Lung (tissue), 11 donors: ENCODE measurements at regions not wholly inside any gene's neighbourhood (a gene's known extent, or its start where the extent isn't known, plus 50 kb on each side); places are given as distances from the start of the nearest gene placed in this dataset.

Experiments
- ATAC-seq: fragments of 200-7000 bp; cut with Tn5 transposase; one replicate; pipeline ENCODE4 v1.9.1; 2020; ENCODE audit warnings: moderate number of reproducible peaks; ENCODE audit not compliant: insufficient read depth, low FRiP score
- DNase-seq, 3 donors: peaks; one replicate each; pipeline ENCODE4 v3.0.0-alpha.2; 2013 to 2017
- H3K27ac ChIP-seq, 2 donors: one replicate each; pipeline ENCODE4 v1.5.1; 2013; ENCODE audit warnings: mild to moderate bottlenecking in 2 of 2, moderate library complexity in 2 of 2, control low read depth in 1 of 2, inconsistent platforms in 1 of 2, low read depth in 1 of 2, low read length in 1 of 2
- H3K27me3 ChIP-seq, 3 donors: one replicate each; pipeline ENCODE4 v1.5.1; 2013; ENCODE audit warnings: low read length in 2 of 3; ENCODE audit not compliant: control insufficient read depth in 3 of 3, insufficient read depth in 3 of 3
- H3K36me3 ChIP-seq, 4 donors: one replicate each; pipeline ENCODE4 v1.5.1; 2013; ENCODE audit warnings: low read length in 4 of 4, mild to moderate bottlenecking in 1 of 4, moderate library complexity in 1 of 4; ENCODE audit not compliant: control insufficient read depth in 4 of 4, insufficient read depth in 4 of 4
- H3K4me1 ChIP-seq, 5 donors: one replicate each; pipeline ENCODE4 v1.5.1; 2013; ENCODE audit warnings: low read length in 5 of 5, mild to moderate bottlenecking in 2 of 5, moderate library complexity in 1 of 5; ENCODE audit not compliant: control insufficient read depth in 5 of 5, insufficient read depth in 5 of 5
- H3K4me3 ChIP-seq: one replicate; pipeline ENCODE4 v1.5.1; 2013; ENCODE audit warnings: mild to moderate bottlenecking, control low read depth, moderate library complexity
- H3K9ac ChIP-seq, 2 donors: one replicate each; pipeline ENCODE4 v1.5.1; 2013; ENCODE audit warnings: low read length in 2 of 2, control low read depth in 1 of 2; ENCODE audit not compliant: insufficient read depth in 1 of 2
- H3K9me3 ChIP-seq, 4 donors: one replicate each; pipeline ENCODE4 v1.5.1; 2013; ENCODE audit warnings: low read length in 3 of 4, mild to moderate bottlenecking in 1 of 4, moderate library complexity in 1 of 4; ENCODE audit not compliant: control insufficient read depth in 4 of 4, insufficient read depth in 3 of 4
- WGBS, 2 donors: extraction: QIAGEN DNeasy Blood & Tissue Kit; methylation state at CpG; one replicate each; pipeline ENCODE4 v1.1.7; 2013; 5-methylcytosine and 5-hydroxymethylcytosine counted together
- TF ChIP-seq, protein P1 (sequence below): IDR thresholded peaks from 2 replicates; pipeline ENCODE4 v1.5.1; 2012; ENCODE audit warnings: mild to moderate bottlenecking; ENCODE audit errors: control extremely low read depth, extremely low read depth
- donor health status: control.
- donor health status: control.
- donor health status: Bipolar disorder and iron deficiency.
- donor health status: healthy.
- donor health status: DM: yes; HTN: yes; CAD: no.

DNA sequence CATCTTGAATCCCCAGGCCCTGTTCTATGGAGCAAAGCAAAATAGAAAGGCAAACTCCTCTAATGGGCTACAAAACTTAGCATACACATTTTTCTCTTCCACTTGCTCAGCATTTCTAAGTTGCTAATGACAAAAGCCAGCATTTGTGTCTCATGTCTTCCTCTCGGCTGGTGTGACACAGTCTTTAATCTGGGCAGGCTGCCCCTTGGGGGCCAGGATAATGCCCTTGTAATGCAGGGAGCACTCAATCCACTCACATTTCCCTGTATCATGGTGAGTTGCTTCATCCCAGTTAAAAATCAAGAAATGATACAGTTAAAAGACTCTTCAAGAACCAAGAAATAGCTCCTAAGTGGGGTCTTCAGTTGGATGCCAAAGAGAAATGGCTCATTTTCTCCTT lies 109.1 kb upstream of the FBXO11 start:
- Histone ChIP-seq H3K27me3 (no peaks in the 10 kb centered on the region), H3K27ac (no peak overlapping the region), H3K4me1 (no peaks in the 10 kb centered on the region), H3K9ac (no peak overlapping the region), H3K36me3 (no peaks in the 10 kb centered on the region), H3K9me3 (peaks cover 0 to 5% (median 0%) of the 10 kb centered on the region in 4 donors), H3K4me3 (no peak overlapping the region)
- DNase-seq (peak; percentile 28 to 54 (median 31)), ATAC-seq (no peak)
- TF ChIP-seq, protein P1, sequence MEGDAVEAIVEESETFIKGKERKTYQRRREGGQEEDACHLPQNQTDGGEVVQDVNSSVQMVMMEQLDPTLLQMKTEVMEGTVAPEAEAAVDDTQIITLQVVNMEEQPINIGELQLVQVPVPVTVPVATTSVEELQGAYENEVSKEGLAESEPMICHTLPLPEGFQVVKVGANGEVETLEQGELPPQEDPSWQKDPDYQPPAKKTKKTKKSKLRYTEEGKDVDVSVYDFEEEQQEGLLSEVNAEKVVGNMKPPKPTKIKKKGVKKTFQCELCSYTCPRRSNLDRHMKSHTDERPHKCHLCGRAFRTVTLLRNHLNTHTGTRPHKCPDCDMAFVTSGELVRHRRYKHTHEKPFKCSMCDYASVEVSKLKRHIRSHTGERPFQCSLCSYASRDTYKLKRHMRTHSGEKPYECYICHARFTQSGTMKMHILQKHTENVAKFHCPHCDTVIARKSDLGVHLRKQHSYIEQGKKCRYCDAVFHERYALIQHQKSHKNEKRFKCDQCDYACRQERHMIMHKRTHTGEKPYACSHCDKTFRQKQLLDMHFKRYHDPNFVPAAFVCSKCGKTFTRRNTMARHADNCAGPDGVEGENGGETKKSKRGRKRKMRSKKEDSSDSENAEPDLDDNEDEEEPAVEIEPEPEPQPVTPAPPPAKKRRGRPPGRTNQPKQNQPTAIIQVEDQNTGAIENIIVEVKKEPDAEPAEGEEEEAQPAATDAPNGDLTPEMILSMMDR = no peak
- WGBS, 2 donors = 47 to 67% methylated on average over 1 of the region's 1 CpG

DNA sequence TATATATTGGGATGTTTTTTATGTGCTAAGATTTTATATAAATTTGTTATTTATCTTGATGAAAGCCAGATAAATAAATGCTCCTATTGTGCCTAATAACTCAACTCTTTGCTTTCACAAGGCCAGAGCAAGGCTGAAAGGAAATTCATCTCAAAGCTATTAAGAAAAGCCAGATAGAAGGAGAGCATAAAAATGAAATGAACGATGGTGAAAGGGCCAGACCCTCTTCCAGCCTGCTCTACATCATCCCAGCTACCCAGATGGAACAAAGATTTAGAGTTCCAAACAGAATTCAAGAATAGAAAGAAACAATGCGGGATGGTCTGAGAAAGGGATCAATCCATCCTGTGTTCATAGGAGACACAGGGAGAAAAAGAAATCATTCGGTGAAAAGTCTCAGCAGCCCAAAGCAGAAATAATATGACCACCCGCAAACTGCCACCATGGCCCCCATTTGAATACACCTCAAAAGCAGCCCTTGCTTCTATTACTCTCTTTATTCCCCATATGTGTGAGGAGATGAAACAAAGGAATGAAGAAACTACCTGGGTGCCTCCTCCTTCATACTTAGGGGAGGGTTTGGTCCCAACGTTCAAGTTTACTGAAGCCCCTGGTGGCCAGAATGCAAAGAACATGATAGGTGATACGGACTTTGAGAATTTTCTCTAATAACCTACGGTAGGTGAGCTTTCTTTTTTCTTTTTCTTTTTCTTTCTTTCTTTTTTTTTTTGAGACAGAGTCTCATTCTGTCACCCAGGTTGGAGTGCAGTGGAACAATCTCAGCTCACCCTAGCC lies 110.1 kb upstream of the FBXO11 start:
- TF ChIP-seq, protein P1 = no peak
- Histone ChIP-seq H3K9ac (no peak overlapping the region), H3K27me3 (no peaks in the 10 kb centered on the region), H3K4me1 (no peaks in the 10 kb centered on the region), H3K9me3 (peaks cover 0 to 8% (median 0%) of the 10 kb centered on the region in 4 donors), H3K27ac (no peak overlapping the region), H3K36me3 (no peaks in the 10 kb centered on the region), H3K4me3 (no peak overlapping the region)
- ATAC-seq (no peak), DNase-seq (no peak)
- WGBS, 2 donors = 80 to 83% methylated on average over 7 of the region's 7 CpGs

DNA sequence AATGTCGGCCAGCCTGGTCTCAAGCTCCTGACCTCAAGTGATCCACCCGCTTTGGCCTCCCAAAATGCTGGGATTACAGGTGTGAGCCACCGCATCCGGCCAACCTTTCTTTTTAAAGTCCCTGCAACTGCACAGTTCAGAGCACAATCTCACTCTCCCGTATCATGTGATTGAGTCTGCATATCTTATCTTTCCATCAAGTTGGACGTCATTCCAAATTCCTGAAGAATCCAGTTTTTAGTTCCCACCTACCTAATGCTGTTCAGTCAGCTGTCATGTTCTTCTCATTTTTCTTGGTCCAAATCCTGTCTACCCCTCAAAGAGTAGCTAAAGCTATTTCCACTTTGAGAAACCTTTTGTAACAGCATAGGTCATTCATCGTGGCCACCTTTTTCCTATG lies 110.8 kb upstream of the FBXO11 start:
- WGBS, 2 donors = 88 to 95% methylated on average over 7 of the region's 7 CpGs
- ATAC-seq = no peak
- H3K9ac ChIP-seq = no peak overlapping the region

More for the DNA sequence above, 110.8 kb upstream of the FBXO11 start:
- Histone ChIP-seq H3K36me3 (no peaks in the 10 kb centered on the region), H3K27me3 (no peaks in the 10 kb centered on the region), H3K4me3 (no peak overlapping the region), H3K4me1 (no peaks in the 10 kb centered on the region), H3K9me3 (peaks cover 0 to 8% (median 0%) of the 10 kb centered on the region in 4 donors), H3K27ac (no peak overlapping the region)
- TF ChIP-seq, protein P1 = no peak
- no peak for DNase-seq
